Hepatocyte (in vitro differentiated cells): ENCODE measurements at regions not wholly inside any gene's neighbourhood (a gene's known extent, or its start where the extent isn't known, plus 50 kb on each side); places are given as distances from the start of the nearest gene placed in this dataset.

ENCODE experiments used
- DNase-seq: peaks from one replicate; pipeline ENCODE4 v3.0.0-alpha.2; 2016; ENCODE audit warnings: low spot score
- H2AFZ ChIP-seq: fragments of 200-600 bp; sonication (generic); 2 replicates; pipeline ENCODE4 v1.6.0; 2016; ENCODE audit warnings: antibody characterized with exemption, mild to moderate bottlenecking
- H3K27ac ChIP-seq: fragments of 200-600 bp; sonication (generic); 2 replicates; pipeline ENCODE4 v1.5.1; 2016; ENCODE audit warnings: mild to moderate bottlenecking
- H3K27me3 ChIP-seq: fragments of 200-600 bp; sonication (generic); 2 replicates; pipeline ENCODE4 v1.6.1; 2016
- H3K36me3 ChIP-seq: fragments of 200-600 bp; sonication (generic); replicated peaks from 2 replicates; pipeline ENCODE4 v1.5.1; 2016; ENCODE audit warnings: low read depth; ENCODE audit not compliant: insufficient read depth
- H3K4me1 ChIP-seq: fragments of 200-600 bp; sonication (generic); 2 replicates; pipeline ENCODE4 v1.5.1; 2016; ENCODE audit warnings: mild to moderate bottlenecking, moderate library complexity; ENCODE audit not compliant: insufficient read depth
- H3K4me2 ChIP-seq: fragments of 200-600 bp; sonication (generic); 2 replicates; pipeline ENCODE4 v1.6.0; 2016
- H3K4me3 ChIP-seq: fragments of 200-600 bp; sonication (generic); 2 replicates; pipeline ENCODE4 v1.5.1; 2016; ENCODE audit warnings: mild to moderate bottlenecking
- H3K79me2 ChIP-seq: fragments of 200-600 bp; sonication (generic); 2 replicates; pipeline ENCODE4 v1.6.0; 2017; ENCODE audit warnings: mild to moderate bottlenecking
- H3K9me2 ChIP-seq: fragments of 200-600 bp; sonication (generic); replicated peaks from 2 replicates; pipeline ENCODE4 v1.6.0; 2017; ENCODE audit warnings: mild to moderate bottlenecking; ENCODE audit not compliant: insufficient read depth
- H3K9me3 ChIP-seq: fragments of 200-600 bp; sonication (generic); 2 replicates; pipeline ENCODE4 v1.5.1; 2016; ENCODE audit warnings: low read depth, mild to moderate bottlenecking
- H4K20me1 ChIP-seq: fragments of 200-600 bp; sonication (generic); 2 replicates; pipeline ENCODE4 v1.6.0; 2016; ENCODE audit warnings: mild to moderate bottlenecking; ENCODE audit not compliant: insufficient read depth, poor library complexity, severe bottlenecking
- CTCF ChIP-seq: fragments of 200-600 bp; sonication (generic); IDR thresholded peaks from 2 replicates; pipeline ENCODE4 v1.5.1; 2016; ENCODE audit warnings: antibody characterized with exemption, mild to moderate bottlenecking; ENCODE audit not compliant: poor library complexity
- EZH2 ChIP-seq: fragments of 200-600 bp; sonication (generic); IDR thresholded peaks from 2 replicates; pipeline ENCODE4 v1.6.1; 2016; ENCODE audit warnings: antibody characterized with exemption, mild to moderate bottlenecking, borderline replicate concordance
- EZH2phosphoT487 ChIP-seq: fragments of 200-600 bp; sonication (generic); IDR thresholded peaks from one replicate; pipeline ENCODE4 v1.6.1; 2018; ENCODE audit warnings: antibody characterized with exemption, mild to moderate bottlenecking, low read depth, moderate library complexity; ENCODE audit not compliant: unreplicated experiment, severe bottlenecking
- WGBS: methylation state at CpG from one replicate; pipeline ENCODE4 v1.1.6; 2016; ENCODE audit warnings: low lambda C conversion rate; ENCODE audit errors: missing lambda C conversion rate; 5-methylcytosine and 5-hydroxymethylcytosine counted together

GRCh38 chr2:173684896-173685459 lies 280.2 kb downstream of the SP3 start:
- no peak overlapping the region for H2AFZ ChIP-seq
- H3K9me2 ChIP-seq: no peaks in the 10 kb centered on the region
- H3K27ac ChIP-seq: no peak overlapping the region
- H3K4me3 ChIP-seq: no peak overlapping the region
- no peak for DNase-seq
- no peaks in the 10 kb centered on the region for H3K4me1 ChIP-seq
- H3K9me3 ChIP-seq: no peaks in the 10 kb centered on the region
- H4K20me1 ChIP-seq: no peaks in the 10 kb centered on the region
- no peak for TF ChIP-seq CTCF
- TF ChIP-seq EZH2phosphoT487: no peak
- no peak for TF ChIP-seq EZH2
- H3K27me3 ChIP-seq: no peaks in the 10 kb centered on the region
- H3K79me2 ChIP-seq: no peaks in the 10 kb centered on the region
- WGBS: 94% methylated on average over 6 of the region's 6 CpGs
- H3K36me3 ChIP-seq: no peaks in the 10 kb centered on the region
- H3K4me2 ChIP-seq: no peak overlapping the region

GRCh38 chr2:173690349-173690748 lies 274.8 kb downstream of the SP3 start:
- no peak overlapping the region for H3K4me2 ChIP-seq
- no peak for TF ChIP-seq EZH2phosphoT487

GRCh38 chr2:173692068-173692467 lies 273.1 kb downstream of the SP3 start:
- TF ChIP-seq EZH2 (no peak), CTCF (no peak), EZH2phosphoT487 (no peak)
- DNase-seq: no peak
- Histone ChIP-seq H3K4me2 (no peak overlapping the region), H3K27ac (no peak overlapping the region), H3K79me2 (no peaks in the 10 kb centered on the region), H3K4me1 (peaks cover 7% of the 10 kb centered on the region), H4K20me1 (no peaks in the 10 kb centered on the region), H3K4me3 (no peak overlapping the region), H3K9me2 (no peaks in the 10 kb centered on the region), H3K9me3 (no peaks in the 10 kb centered on the region), H2AFZ (no peak overlapping the region), H3K27me3 (no peaks in the 10 kb centered on the region), H3K36me3 (no peaks in the 10 kb centered on the region)
- 80% methylated on average over 5 of the region's 5 CpGs for WGBS

More at GRCh38 chr2:173690349-173690748, 274.8 kb downstream of the SP3 start:
- Histone ChIP-seq H3K9me2 (no peaks in the 10 kb centered on the region), H3K27me3 (no peaks in the 10 kb centered on the region), H2AFZ (no peak overlapping the region), H3K9me3 (no peaks in the 10 kb centered on the region), H4K20me1 (no peaks in the 10 kb centered on the region), H3K79me2 (no peaks in the 10 kb centered on the region), H3K4me3 (no peak overlapping the region), H3K36me3 (no peaks in the 10 kb centered on the region), H3K27ac (no peak overlapping the region), H3K4me1 (peaks cover 7% of the 10 kb centered on the region)
- DNase-seq: no peak

GRCh38 chr2:173693044-173693589 lies 272.1 kb downstream of the SP3 start:
- Histone ChIP-seq H3K36me3 (no peaks in the 10 kb centered on the region), H3K4me1 (peaks cover 7% of the 10 kb centered on the region), H3K27me3 (no peaks in the 10 kb centered on the region), H3K9me2 (no peaks in the 10 kb centered on the region), H3K79me2 (no peaks in the 10 kb centered on the region), H2AFZ (no peak overlapping the region), H3K27ac (no peak overlapping the region), H3K4me3 (no peak overlapping the region), H3K9me3 (no peaks in the 10 kb centered on the region), H3K4me2 (no peak overlapping the region), H4K20me1 (no peaks in the 10 kb centered on the region)
- 96% methylated on average over 5 of the region's 5 CpGs for WGBS
- TF ChIP-seq EZH2phosphoT487: no peak
- no peak for TF ChIP-seq EZH2
- no peak for TF ChIP-seq CTCF
- no peak for DNase-seq
